ENCODE measurements at regions not wholly inside any gene's neighbourhood (a gene's known extent, or its start where the extent isn't known, plus 50 kb on each side); places are given as distances from the start of the nearest gene placed in this dataset.

- no peak for ATAC-seq (ENCODE audit: low read depth)
- no peak overlapping the region for H3K27ac ChIP-seq (ENCODE audit: insufficient read depth, low read length)
- TF ChIP-seq RFX5 (IDR thresholded peaks at IDR 0.05; ENCODE audit: low read depth, low read length) (no peak), BHLHE40 (IDR thresholded peaks at IDR 0.05; ENCODE audit: low read depth, low read length) (no peak), MXI1 (IDR thresholded peaks at IDR 0.05; ENCODE audit: borderline replicate concordance, low read depth, low read length) (no peak), CTCF (conservative IDR thresholded peaks at IDR 0.05; ENCODE audit: low read depth, low read length) (no peak), CEBPB (IDR thresholded peaks at IDR 0.05; ENCODE audit: low read depth, low read length) (no peak), ELK1 (IDR thresholded peaks at IDR 0.05; ENCODE audit: borderline replicate concordance, low read depth, low read length) (no peak), USF2 (IDR thresholded peaks at IDR 0.05; ENCODE audit: low read depth, low read length) (no peak), FOS (IDR thresholded peaks at IDR 0.05; ENCODE audit: low read depth, low read length) (no peak), MAZ (IDR thresholded peaks at IDR 0.05; ENCODE audit: borderline replicate concordance, low read depth, low read length) (no peak)
- in situ Hi-C loops (cut with MboI; ENCODE audit: low sequenced_read_pairs) = no loop called here
- H3K4ac ChIP-seq (ENCODE audit: low read depth, low read length) = no peak overlapping the region
- no peak overlapping the region for H3K18ac ChIP-seq (ENCODE audit: low read depth, low read length)
- H3K14ac ChIP-seq (replicated peaks; ENCODE audit: low read depth, low read length) = no peak overlapping the region
- no peak overlapping the region for H3K4me2 ChIP-seq (ENCODE audit: low read depth, low read length)
- no peak overlapping the region for H3K9ac ChIP-seq (ENCODE audit: low read depth, low read length)
- intact Hi-C loops (cut with micrococcal nuclease) = no loop called here
- no peak for DNase-seq
- no peaks in the 10 kb centered on the region for H3K9me1 ChIP-seq (ENCODE audit: insufficient read depth, low read length)
- no peak overlapping the region for H2AFZ ChIP-seq (replicated peaks; ENCODE audit: low read length, poor library complexity)
- no peak overlapping the region for H2BK20ac ChIP-seq (ENCODE audit: low read depth, low read length)
- CTCF ChIA-PET = no interaction called here
- no peak overlapping the region for H2AK9ac ChIP-seq (replicated peaks; ENCODE audit: low read depth, low read length, poor library complexity)
- BruUV-seq (replicated peaks) = no TSS peak
- no peak overlapping the region for H4K91ac ChIP-seq (ENCODE audit: insufficient read depth, low read depth, low read length)
- no peaks in the 10 kb centered on the region for H4K20me1 ChIP-seq (ENCODE audit: insufficient read depth, low read length)
- no peak overlapping the region for H2AK5ac ChIP-seq (ENCODE audit: low read depth, low read length)
- no peaks in the 10 kb centered on the region for H3K27me3 ChIP-seq (ENCODE audit: control insufficient read depth, insufficient read depth, low read length)
- H3K4me1 ChIP-seq (ENCODE audit: control insufficient read depth, insufficient read depth, low read length) = no peaks in the 10 kb centered on the region
- no peaks in the 10 kb centered on the region for H3K36me3 ChIP-seq (ENCODE audit: control insufficient read depth, insufficient read depth, low read length)
- no peaks in the 10 kb centered on the region for H3K9me3 ChIP-seq (ENCODE audit: control insufficient read depth, insufficient read depth, low read length)
- H3K23ac ChIP-seq (ENCODE audit: low read depth, low read length) = no peak overlapping the region
- no peak overlapping the region for H4K8ac ChIP-seq (ENCODE audit: low read depth in 2 of 2, low read length in 2 of 2)
- H3K79me1 ChIP-seq (ENCODE audit: low read depth in 1 of 2, low read length in 2 of 2) = no peaks in the 10 kb centered on the region
- H4K5ac ChIP-seq (ENCODE audit: low read depth, low read length) = no peak overlapping the region
- dilution Hi-C loops (cut with HindIII; ENCODE audit: low sequenced_read_pairs, unreplicated experiment) = no loop called here
- H2BK5ac ChIP-seq (ENCODE audit: low read depth, low read length, poor library complexity, severe bottlenecking) = no peak overlapping the region
- no peak overlapping the region for H3K4me3 ChIP-seq (ENCODE audit: insufficient read depth, low read depth, low read length)
- POLR2A ChIA-PET (ENCODE audit: unreplicated experiment) = no interaction called here
- no peak overlapping the region for H2BK120ac ChIP-seq (ENCODE audit: low read depth, low read length)
- H2BK15ac ChIP-seq (ENCODE audit: low read depth, low read length) = no peak overlapping the region
- no peak overlapping the region for H3K56ac ChIP-seq (ENCODE audit: extremely low read depth, insufficient read depth, low read length)
Measured at GRCh38 chr11:80861193-80861592, 1420.4 kb upstream of the TENM4 start.
